ENCODE measurements at regions not wholly inside any gene's neighbourhood (a gene's known extent, or its start where the extent isn't known, plus 50 kb on each side); places are given as distances from the start of the nearest gene placed in this dataset.

DNA sequence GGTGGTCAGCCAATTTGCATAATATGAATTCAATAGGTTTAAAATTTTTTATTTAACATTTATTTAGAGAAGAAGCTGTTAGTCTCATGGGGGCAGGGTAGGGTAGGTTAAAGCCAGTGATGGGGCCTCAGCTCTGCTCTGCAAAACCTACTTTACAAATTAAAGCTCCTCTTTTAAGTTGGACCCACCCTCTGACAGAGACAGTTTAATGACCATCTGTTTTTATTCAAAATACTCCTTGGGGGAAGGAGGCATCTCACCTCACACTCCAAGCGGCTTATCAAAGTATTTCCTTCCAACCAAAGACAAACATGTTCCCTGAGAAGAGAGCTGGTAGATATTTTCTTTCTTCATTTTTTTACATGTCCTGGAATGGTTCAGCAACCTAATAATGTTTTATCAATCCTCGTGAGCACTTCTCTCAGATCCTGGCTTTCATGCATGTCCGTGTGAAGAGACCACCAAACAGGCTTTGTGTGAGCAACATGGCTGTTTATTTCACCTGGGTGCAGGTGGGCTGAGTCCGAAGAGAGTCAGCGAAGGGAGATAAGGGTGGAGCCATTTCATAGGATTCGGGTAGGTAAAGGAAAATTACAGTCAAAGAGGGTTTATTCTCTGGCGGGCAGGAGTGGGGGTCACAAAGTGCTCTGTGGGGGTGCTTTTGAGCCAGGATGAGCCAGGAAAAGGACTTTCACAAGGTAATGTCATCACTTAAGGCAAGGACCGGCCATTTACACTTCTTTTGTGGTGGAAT, 184.7 kb downstream of the GJA1 start:
- TF ChIP-seq, protein P1, sequence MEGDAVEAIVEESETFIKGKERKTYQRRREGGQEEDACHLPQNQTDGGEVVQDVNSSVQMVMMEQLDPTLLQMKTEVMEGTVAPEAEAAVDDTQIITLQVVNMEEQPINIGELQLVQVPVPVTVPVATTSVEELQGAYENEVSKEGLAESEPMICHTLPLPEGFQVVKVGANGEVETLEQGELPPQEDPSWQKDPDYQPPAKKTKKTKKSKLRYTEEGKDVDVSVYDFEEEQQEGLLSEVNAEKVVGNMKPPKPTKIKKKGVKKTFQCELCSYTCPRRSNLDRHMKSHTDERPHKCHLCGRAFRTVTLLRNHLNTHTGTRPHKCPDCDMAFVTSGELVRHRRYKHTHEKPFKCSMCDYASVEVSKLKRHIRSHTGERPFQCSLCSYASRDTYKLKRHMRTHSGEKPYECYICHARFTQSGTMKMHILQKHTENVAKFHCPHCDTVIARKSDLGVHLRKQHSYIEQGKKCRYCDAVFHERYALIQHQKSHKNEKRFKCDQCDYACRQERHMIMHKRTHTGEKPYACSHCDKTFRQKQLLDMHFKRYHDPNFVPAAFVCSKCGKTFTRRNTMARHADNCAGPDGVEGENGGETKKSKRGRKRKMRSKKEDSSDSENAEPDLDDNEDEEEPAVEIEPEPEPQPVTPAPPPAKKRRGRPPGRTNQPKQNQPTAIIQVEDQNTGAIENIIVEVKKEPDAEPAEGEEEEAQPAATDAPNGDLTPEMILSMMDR (conservative IDR thresholded peaks at IDR 0.05 in 1 of 2, IDR thresholded peaks at IDR 0.05 in 1 of 2; ENCODE audit: extremely low read depth in 1 of 2, insufficient read depth in 1 of 2, low read depth in 1 of 2, low read length in 2 of 2): no peak
- no peak for TF ChIP-seq EZH2 (IDR thresholded peaks at IDR 0.05; ENCODE audit: borderline replicate concordance, low read length)
